ENCODE measurements at regions not wholly inside any gene's neighbourhood (a gene's known extent, or its start where the extent isn't known, plus 50 kb on each side); places are given as distances from the start of the nearest gene placed in this dataset.

- no peak for TF ChIP-seq RAD21 (IDR thresholded peaks at IDR 0.05; ENCODE audit: low read depth)
- no peak for TF ChIP-seq CREB1 (IDR thresholded peaks at IDR 0.05; ENCODE audit: low read depth)
- TF ChIP-seq NFIC (IDR thresholded peaks at IDR 0.05), result no peak
- no peak for TF ChIP-seq TAF1 (IDR thresholded peaks at IDR 0.05; ENCODE audit: low read depth)
- TF ChIP-seq TEAD4 (IDR thresholded peaks at IDR 0.05), result no peak
- TF ChIP-seq REST (IDR thresholded peaks at IDR 0.05; ENCODE audit: low read depth), result no peak
- no peak for TF ChIP-seq MAX (IDR thresholded peaks at IDR 0.05)
- TF ChIP-seq CEBPB (IDR thresholded peaks at IDR 0.05), result no peak
- TF ChIP-seq YY1 (IDR thresholded peaks at IDR 0.05; ENCODE audit: low read depth), result no peak
- TF ChIP-seq FOXM1 (IDR thresholded peaks at IDR 0.05; ENCODE audit: borderline replicate concordance, low read depth), result no peak
- TF ChIP-seq TCF12 (IDR thresholded peaks at IDR 0.05; ENCODE audit: low read depth), result no peak
- no peak for TF ChIP-seq EGR1 (IDR thresholded peaks at IDR 0.05)
- TF ChIP-seq ZBTB7A (IDR thresholded peaks at IDR 0.05; ENCODE audit: low read depth), result no peak
- no peak for TF ChIP-seq EP300 (IDR thresholded peaks at IDR 0.05; ENCODE audit: borderline replicate concordance)
- no peak for TF ChIP-seq USF1 (IDR thresholded peaks at IDR 0.05)
Observed at GRCh38 chrX:37922928-37923327, 75.6 kb upstream of the DYNLT3 start.

GRCh38 chrX:37926700-37927099 is 79.3 kb upstream of the DYNLT3 start:
- no peak for TF ChIP-seq USF1 (IDR thresholded peaks at IDR 0.05)
- no peak for TF ChIP-seq FOXM1 (IDR thresholded peaks at IDR 0.05; ENCODE audit: borderline replicate concordance, low read depth)
- no peak for TF ChIP-seq TAF1 (IDR thresholded peaks at IDR 0.05; ENCODE audit: low read depth)
- TF ChIP-seq ZBTB7A (IDR thresholded peaks at IDR 0.05; ENCODE audit: low read depth), result no peak
- no peak for TF ChIP-seq TCF12 (IDR thresholded peaks at IDR 0.05; ENCODE audit: low read depth)
- TF ChIP-seq RAD21 (IDR thresholded peaks at IDR 0.05; ENCODE audit: low read depth), result peak; percentile 57

- no peak for TF ChIP-seq NFIC (IDR thresholded peaks at IDR 0.05)
- TF ChIP-seq RAD21 (IDR thresholded peaks at IDR 0.05; ENCODE audit: low read depth), result no peak
- no peak for TF ChIP-seq TAF1 (IDR thresholded peaks at IDR 0.05; ENCODE audit: low read depth)
- TF ChIP-seq EP300 (IDR thresholded peaks at IDR 0.05; ENCODE audit: borderline replicate concordance), result no peak
- no peak for TF ChIP-seq FOXM1 (IDR thresholded peaks at IDR 0.05; ENCODE audit: borderline replicate concordance, low read depth)
- no peak for TF ChIP-seq CREB1 (IDR thresholded peaks at IDR 0.05; ENCODE audit: low read depth)
- TF ChIP-seq REST (IDR thresholded peaks at IDR 0.05; ENCODE audit: low read depth), result no peak
- no peak for TF ChIP-seq USF1 (IDR thresholded peaks at IDR 0.05)
- no peak for TF ChIP-seq TCF12 (IDR thresholded peaks at IDR 0.05; ENCODE audit: low read depth)
- no peak for TF ChIP-seq ZBTB7A (IDR thresholded peaks at IDR 0.05; ENCODE audit: low read depth)
- no peak for TF ChIP-seq CEBPB (IDR thresholded peaks at IDR 0.05)
- TF ChIP-seq EGR1 (IDR thresholded peaks at IDR 0.05), result no peak
Observed at GRCh38 chrX:37942170-37942569, 64.2 kb upstream of the SYTL5 start.

- TF ChIP-seq TAF1 (IDR thresholded peaks at IDR 0.05; ENCODE audit: low read depth), result no peak
- TF ChIP-seq TEAD4 (IDR thresholded peaks at IDR 0.05), result no peak
- no peak for TF ChIP-seq REST (IDR thresholded peaks at IDR 0.05; ENCODE audit: low read depth)
- TF ChIP-seq YY1 (IDR thresholded peaks at IDR 0.05; ENCODE audit: low read depth), result no peak
- no peak for TF ChIP-seq ZBTB7A (IDR thresholded peaks at IDR 0.05; ENCODE audit: low read depth)
Observed at GRCh38 chrX:37943554-37944344, 62.6 kb upstream of the SYTL5 start.
